A172 (cell line): ENCODE measurements at regions not wholly inside any gene's neighbourhood (a gene's known extent, or its start where the extent isn't known, plus 50 kb on each side); places are given as distances from the start of the nearest gene placed in this dataset.
"Not testable (repeated sequence)": the region's sequence is repeated elsewhere in the genome, so short reads cannot be mapped to it uniquely, and the experiment has no call there.

ENCODE experiments used
- DNase-seq: peaks from one replicate; pipeline ENCODE4 v3.0.0-alpha.2; 2015; ENCODE audit warnings: low spot score

- no peak for DNase-seq
Observed at GRCh38 chr6:44739181-44739580, 351.7 kb downstream of the CDC5L start.

GRCh38 chr6:44740566-44741120, 353.1 kb downstream of the CDC5L start:
- DNase-seq = no peak

DNA sequence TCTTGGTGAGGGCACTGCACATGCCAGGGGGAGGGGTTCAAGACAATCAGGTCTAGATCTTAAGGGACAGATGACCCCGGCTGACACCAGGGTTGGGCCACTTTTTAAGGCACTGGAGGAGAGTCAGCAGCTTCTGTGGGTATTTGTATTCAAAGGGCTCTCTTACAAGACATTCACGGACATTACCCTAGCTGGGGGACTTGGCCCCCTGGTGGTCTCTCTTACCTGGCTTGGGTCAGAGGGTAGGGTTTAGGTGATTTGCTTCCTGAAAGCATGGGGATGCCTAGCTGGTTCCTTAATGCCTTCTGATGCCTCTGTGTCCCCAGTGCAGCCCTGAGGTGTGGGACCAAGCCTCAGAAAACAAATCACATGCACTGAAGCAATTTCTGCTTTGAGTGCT, 354.7 kb downstream of the CDC5L start:
- no peak for DNase-seq

DNA sequence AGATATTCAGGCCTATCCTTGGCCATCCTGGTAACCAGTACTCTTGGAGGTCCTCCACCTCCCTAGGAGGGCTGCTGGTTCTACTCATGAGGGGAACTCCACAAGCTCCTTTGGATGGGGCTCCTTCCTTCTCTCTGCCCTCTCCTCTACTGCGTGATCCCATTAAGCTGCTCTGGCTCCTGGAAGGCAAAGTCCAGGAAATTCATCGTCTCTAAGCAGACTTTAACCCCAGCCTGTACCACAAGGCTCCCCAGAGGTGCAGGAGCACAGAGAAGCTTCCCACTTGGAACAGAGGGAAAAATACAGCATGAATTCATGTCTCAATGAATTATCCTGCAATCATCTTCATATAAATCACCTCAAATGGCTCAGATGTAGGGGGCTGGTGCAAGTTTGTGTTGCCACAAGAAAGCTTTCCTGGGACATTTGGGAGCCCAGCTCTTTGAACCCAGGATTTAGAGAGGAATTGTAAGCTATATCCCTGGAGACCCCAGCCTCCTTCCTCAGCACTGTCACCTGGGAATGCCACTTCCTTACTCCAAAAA, 355.4 kb downstream of the CDC5L start:
- no peak for DNase-seq

DNA sequence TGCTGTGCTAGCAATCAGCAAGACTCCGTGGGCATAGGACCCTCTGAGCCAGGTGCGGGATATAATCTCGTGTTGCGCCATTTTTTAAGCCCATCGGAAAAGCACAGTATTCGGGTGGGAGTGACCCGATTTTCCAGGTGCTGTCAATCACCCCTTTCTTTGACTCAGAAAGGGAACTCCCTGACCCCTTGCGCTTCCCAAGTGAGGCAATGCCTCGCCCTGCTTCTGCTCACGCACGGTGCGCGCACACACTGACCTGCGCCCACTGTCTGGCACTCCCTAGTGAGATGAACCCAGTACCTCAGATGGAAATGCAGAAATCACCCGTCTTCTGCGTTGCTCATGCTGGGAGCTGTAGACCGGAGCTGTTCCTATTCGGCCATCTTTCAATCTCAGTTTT, 372.6 kb downstream of the CDC5L start:
- DNase-seq = not testable (repeated sequence)

GRCh38 chr6:44761046-44761445, 373.5 kb downstream of the CDC5L start:
- no peak for DNase-seq

GRCh38 chr6:44762496-44762895, 375.0 kb downstream of the CDC5L start:
- no peak for DNase-seq

DNA sequence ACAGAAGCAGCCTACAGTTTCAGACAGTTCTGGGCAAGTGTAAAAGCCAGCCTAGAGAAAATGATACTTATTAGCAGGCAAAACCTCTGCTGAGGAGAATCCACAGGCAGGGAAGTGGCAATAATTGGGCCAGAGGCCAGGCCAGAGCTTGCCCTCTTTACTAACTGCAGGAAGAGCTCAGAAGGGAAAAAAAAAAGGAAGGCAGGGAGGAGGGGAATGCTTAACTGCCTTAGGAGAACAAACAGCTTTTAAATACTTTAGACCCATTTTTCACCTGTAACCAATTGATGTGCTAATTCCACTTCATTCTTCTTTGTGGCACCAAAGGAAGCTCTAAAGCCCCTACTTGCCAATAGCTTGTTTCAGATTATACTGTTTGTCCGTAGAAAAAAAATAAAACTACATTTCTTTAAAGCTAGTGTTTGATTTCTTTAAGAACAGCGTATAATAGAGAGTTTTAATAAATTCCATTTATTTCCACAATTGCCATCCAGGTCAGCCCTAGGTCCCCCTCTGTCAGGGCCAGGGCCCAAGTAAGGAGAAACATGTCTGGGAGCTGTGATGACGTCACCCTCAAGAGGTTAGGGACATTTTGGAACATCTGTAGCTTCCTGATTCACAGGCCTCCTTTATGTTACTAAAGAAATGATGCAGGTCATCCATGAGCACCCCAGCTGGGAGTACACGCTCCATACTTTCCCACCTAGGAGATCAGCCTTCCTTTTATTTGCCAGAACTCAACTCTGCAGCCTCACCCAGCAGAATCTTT, 384.3 kb downstream of the CDC5L start:
- DNase-seq = no peak

- DNase-seq = no peak
Observed at GRCh38 chr6:44772838-44773237, 385.3 kb downstream of the CDC5L start.

GRCh38 chr6:44775121-44775520, 387.6 kb downstream of the CDC5L start:
- DNase-seq = no peak

GRCh38 chr6:44776344-44776743, 388.8 kb downstream of the CDC5L start:
- no peak for DNase-seq

DNA sequence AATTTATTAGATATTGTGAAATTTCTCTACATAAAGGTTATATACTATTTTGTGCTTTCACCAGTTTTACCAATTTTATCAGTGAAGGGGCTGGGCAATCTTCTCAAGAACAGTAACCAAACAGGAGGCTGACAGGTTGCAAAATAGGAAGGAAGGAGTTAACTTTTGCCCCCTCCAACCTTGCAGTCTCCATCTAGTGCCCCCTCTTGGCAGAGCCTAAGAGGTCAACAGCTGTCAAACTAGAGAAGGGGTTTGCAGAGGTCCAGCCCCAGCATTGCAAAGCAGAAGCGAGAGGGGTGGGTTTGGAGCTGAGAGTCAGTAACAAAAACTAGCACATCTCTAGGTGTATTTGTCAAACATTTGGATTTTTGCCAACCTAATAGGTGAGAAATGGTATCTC, 391.0 kb downstream of the CDC5L start:
- DNase-seq = no peak
